ENCODE measurements at regions not wholly inside any gene's neighbourhood (a gene's known extent, or its start where the extent isn't known, plus 50 kb on each side); places are given as distances from the start of the nearest gene placed in this dataset.
"Not testable (repeated sequence)": the region's sequence is repeated elsewhere in the genome, so short reads cannot be mapped to it uniquely, and the experiment has no call there.

GRCh38 chr4:114040319-114041116, 61.1 kb upstream of the ARSJ start:
- no peak overlapping the region for H3K27ac ChIP-seq
- H3K36me3 ChIP-seq = no peaks in the 10 kb centered on the region
- no peaks in the 10 kb centered on the region for H3K9me3 ChIP-seq
- H3K4me3 ChIP-seq = no peak overlapping the region
- 56 to 57% methylated on average over 3 of the region's 3 CpGs for WGBS, 2 donors
- no peak for DNase-seq (ENCODE audit: low spot score in 2 of 2)
- H3K27me3 ChIP-seq = no peaks in the 10 kb centered on the region
- H3K4me1 ChIP-seq = peaks cover 0 to 4% (median 0%) of the 10 kb centered on the region in 4 donors
- TF ChIP-seq EP300 (IDR thresholded peaks at IDR 0.05) (no peak), POLR2A (IDR thresholded peaks at IDR 0.05) (no peak)
- TF ChIP-seq, protein P1, sequence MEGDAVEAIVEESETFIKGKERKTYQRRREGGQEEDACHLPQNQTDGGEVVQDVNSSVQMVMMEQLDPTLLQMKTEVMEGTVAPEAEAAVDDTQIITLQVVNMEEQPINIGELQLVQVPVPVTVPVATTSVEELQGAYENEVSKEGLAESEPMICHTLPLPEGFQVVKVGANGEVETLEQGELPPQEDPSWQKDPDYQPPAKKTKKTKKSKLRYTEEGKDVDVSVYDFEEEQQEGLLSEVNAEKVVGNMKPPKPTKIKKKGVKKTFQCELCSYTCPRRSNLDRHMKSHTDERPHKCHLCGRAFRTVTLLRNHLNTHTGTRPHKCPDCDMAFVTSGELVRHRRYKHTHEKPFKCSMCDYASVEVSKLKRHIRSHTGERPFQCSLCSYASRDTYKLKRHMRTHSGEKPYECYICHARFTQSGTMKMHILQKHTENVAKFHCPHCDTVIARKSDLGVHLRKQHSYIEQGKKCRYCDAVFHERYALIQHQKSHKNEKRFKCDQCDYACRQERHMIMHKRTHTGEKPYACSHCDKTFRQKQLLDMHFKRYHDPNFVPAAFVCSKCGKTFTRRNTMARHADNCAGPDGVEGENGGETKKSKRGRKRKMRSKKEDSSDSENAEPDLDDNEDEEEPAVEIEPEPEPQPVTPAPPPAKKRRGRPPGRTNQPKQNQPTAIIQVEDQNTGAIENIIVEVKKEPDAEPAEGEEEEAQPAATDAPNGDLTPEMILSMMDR (IDR thresholded peaks at IDR 0.05) = no peak

- no peak overlapping the region for H3K27ac ChIP-seq
- no peaks in the 10 kb centered on the region for H3K27me3 ChIP-seq
- WGBS, 2 donors = 76 to 83% methylated on average over 2 of the region's 2 CpGs
- no peak for TF ChIP-seq EP300 (IDR thresholded peaks at IDR 0.05)
- TF ChIP-seq, protein P1 (IDR thresholded peaks at IDR 0.05) = no peak
- TF ChIP-seq POLR2A (IDR thresholded peaks at IDR 0.05) = no peak
- no peak for DNase-seq (ENCODE audit: low spot score in 2 of 2)
- no peaks in the 10 kb centered on the region for H3K36me3 ChIP-seq
- H3K4me3 ChIP-seq = no peak overlapping the region
- H3K4me1 ChIP-seq = peaks cover 0 to 4% (median 0%) of the 10 kb centered on the region in 4 donors
- no peaks in the 10 kb centered on the region for H3K9me3 ChIP-seq
Measured at GRCh38 chr4:114041117-114041475, 61.6 kb upstream of the ARSJ start.

- H3K36me3 ChIP-seq = no peaks in the 10 kb centered on the region
- TF ChIP-seq, protein P1 (IDR thresholded peaks at IDR 0.05) = no peak
- TF ChIP-seq EP300 (IDR thresholded peaks at IDR 0.05) = no peak
- TF ChIP-seq POLR2A (IDR thresholded peaks at IDR 0.05) = no peak
- H3K27ac ChIP-seq = no peak overlapping the region
- DNase-seq (ENCODE audit: low spot score in 2 of 2) = no peak
- no peaks in the 10 kb centered on the region for H3K27me3 ChIP-seq
- H3K4me3 ChIP-seq = no peak overlapping the region
- H3K4me1 ChIP-seq = peaks cover 0 to 4% (median 0%) of the 10 kb centered on the region in 4 donors
- H3K9me3 ChIP-seq = no peaks in the 10 kb centered on the region
Measured at GRCh38 chr4:114043116-114043515, 63.7 kb upstream of the ARSJ start.

GRCh38 chr4:114044351-114044750, 64.9 kb upstream of the ARSJ start:
- H3K4me1 ChIP-seq; H3K27me3 ChIP-seq; H3K4me3 ChIP-seq; H3K27ac ChIP-seq; DNase-seq (ENCODE audit: low spot score in 2 of 2); H3K36me3 ChIP-seq; H3K9me3 ChIP-seq: not testable (repeated sequence)
- WGBS, 2 donors = 94% methylated on average over 14 of the region's 14 CpGs

- H3K36me3 ChIP-seq = no peaks in the 10 kb centered on the region
- no peak overlapping the region for H3K27ac ChIP-seq
- H3K4me3 ChIP-seq = no peak overlapping the region
- H3K9me3 ChIP-seq = no peaks in the 10 kb centered on the region
- TF ChIP-seq, protein P1 (IDR thresholded peaks at IDR 0.05) = no peak
- no peak for TF ChIP-seq EP300 (IDR thresholded peaks at IDR 0.05)
- no peak for TF ChIP-seq POLR2A (IDR thresholded peaks at IDR 0.05)
- no peaks in the 10 kb centered on the region for H3K27me3 ChIP-seq
- H3K4me1 ChIP-seq = no peaks in the 10 kb centered on the region
- WGBS, 2 donors = 78 to 90% methylated on average over 3 of the region's 3 CpGs
- DNase-seq (ENCODE audit: low spot score in 2 of 2) = no peak
Measured at GRCh38 chr4:114046331-114046730, 66.9 kb upstream of the ARSJ start.

DNA sequence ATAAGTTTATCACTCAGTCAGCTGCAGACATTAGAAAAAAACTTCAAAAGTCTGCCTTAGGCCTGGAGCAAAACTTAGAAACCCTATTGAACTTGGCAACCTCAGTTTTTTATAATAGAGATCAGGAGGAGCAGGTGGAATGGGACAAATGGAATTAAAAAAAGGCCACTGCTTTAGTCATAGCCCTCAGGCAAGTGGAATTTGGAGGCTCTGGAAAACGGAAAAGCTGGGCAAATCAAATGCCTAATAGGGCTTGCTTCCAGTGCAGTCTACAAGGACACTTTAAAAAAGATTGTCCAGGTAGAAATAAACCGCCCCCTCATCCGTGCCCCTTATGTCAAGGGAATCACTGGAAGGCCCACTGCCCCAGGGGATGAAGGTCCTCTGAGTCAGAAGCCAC, 68.7 kb upstream of the ARSJ start:
- not testable (repeated sequence) for H3K9me3 ChIP-seq; H3K27me3 ChIP-seq; H3K36me3 ChIP-seq; H3K27ac ChIP-seq; DNase-seq (ENCODE audit: low spot score in 2 of 2); H3K4me3 ChIP-seq; H3K4me1 ChIP-seq
- 85 to 94% methylated on average over 3 of the region's 3 CpGs for WGBS, 2 donors
